AG10803 (cell line): ENCODE measurements at regions not wholly inside any gene's neighbourhood (a gene's known extent, or its start where the extent isn't known, plus 50 kb on each side); places are given as distances from the start of the nearest gene placed in this dataset.

ENCODE experiments used
- DNase-seq: peaks from one replicate; pipeline ENCODE4 v3.0.0; 2010; ENCODE audit warnings: low read depth
- H3K4me3 ChIP-seq: 2 replicates; pipeline ENCODE4 v1.5.1; 2011; ENCODE audit warnings: mild to moderate bottlenecking, low read length, control low read depth
- TF ChIP-seq, protein P1 (sequence below): conservative IDR thresholded peaks from 2 replicates; pipeline ENCODE4 v1.5.1; 2011; ENCODE audit warnings: mild to moderate bottlenecking, low read length, control low read depth, inconsistent platforms

DNA sequence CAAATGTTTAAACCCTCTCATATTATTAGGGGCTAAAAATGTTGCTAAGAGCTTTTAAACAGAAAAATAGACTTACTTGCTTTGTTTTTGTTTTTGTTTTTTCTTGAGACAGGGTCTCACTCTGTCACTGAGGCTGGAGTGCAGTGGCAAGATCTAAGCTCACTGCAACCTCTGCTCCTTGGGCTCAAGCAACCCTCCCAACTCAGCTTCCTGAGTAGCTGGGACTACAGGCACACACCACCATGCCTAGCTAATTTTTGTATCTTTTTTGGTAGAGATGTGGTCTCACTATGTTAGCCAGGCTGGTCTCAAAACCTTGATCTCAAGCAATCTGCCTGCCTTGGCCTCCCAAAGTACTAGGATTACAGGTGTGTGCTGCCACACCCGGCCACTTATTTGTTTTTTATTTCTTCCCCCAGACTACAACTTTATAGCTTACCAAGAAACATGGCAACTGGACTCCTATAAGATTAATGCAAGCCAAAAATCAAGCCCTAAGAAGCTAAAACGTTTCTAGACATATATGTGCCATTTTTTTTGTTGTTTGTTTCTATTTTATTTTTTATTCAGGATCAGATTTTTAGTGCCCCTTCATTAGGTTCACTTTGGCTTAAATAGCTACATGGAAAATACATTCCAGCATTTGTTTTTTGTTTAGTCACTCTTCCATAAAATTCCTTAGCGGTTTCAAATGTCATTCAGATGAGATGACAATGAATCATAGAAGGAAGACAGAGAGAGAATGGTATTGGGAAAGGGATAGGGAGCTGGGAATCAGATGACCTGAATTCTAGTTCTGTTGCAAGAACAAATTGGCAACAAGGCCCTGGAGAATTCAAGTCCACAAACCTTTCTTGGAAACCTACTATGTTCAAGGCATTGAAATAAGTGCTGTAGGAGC is 163.4 kb upstream of the MKLN1 start:
- DNase-seq = peak; percentile 94
- no peak overlapping the region for H3K4me3 ChIP-seq
- TF ChIP-seq, protein P1, sequence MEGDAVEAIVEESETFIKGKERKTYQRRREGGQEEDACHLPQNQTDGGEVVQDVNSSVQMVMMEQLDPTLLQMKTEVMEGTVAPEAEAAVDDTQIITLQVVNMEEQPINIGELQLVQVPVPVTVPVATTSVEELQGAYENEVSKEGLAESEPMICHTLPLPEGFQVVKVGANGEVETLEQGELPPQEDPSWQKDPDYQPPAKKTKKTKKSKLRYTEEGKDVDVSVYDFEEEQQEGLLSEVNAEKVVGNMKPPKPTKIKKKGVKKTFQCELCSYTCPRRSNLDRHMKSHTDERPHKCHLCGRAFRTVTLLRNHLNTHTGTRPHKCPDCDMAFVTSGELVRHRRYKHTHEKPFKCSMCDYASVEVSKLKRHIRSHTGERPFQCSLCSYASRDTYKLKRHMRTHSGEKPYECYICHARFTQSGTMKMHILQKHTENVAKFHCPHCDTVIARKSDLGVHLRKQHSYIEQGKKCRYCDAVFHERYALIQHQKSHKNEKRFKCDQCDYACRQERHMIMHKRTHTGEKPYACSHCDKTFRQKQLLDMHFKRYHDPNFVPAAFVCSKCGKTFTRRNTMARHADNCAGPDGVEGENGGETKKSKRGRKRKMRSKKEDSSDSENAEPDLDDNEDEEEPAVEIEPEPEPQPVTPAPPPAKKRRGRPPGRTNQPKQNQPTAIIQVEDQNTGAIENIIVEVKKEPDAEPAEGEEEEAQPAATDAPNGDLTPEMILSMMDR = peak; percentile 4; the same call in 1 of the 2 replicates

GRCh38 chr7:131166066-131166465 is 161.6 kb upstream of the MKLN1 start:
- H3K4me3 ChIP-seq = no peak overlapping the region
- peak; percentile 62 for DNase-seq
- TF ChIP-seq, protein P1 = no peak

DNA sequence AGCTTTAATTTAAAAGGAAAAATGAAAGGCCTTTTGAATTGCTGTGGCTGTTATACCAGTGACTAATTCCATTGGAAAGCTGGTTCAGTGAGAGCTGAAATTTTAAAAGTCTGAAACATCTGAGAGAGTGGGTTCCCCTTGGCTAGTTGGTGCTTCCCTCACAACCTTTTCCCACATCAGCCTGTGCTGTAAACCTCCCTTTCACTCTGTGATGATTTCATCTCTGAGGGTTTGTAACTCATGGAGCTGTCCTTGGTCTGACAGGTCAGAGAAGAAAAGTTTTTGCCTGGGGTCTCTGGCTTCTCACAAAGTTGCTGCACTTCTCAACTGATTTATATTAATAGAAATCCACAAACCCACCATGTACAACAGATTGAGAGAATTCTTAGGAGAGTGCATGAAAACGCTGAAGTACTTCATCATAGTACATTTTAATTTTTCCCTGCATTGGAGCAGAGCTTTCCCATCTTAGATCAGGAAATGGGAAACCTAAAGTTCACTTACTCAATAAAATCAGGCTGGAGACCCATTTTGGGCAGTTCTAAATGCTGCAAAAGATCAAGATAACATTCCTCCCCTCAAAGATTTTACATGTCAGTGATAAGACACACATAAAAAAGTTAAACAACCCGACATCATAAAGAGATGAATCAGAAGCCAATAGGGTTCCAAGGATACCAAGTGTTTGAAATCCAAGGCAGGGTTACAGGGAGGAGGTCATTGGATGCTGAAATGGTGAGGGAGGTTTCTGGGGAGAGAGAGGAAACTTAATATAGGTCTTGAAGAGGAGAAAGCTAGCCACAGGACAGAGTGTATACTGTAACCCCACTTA is 157.0 kb upstream of the MKLN1 start:
- DNase-seq = peak; percentile 51
- H3K4me3 ChIP-seq = no peak overlapping the region
- TF ChIP-seq, protein P1 = no peak

- peak; percentile 67 for DNase-seq
- TF ChIP-seq, protein P1 = no peak
Measured at GRCh38 chr7:131173145-131173890, 154.4 kb upstream of the MKLN1 start.

DNA sequence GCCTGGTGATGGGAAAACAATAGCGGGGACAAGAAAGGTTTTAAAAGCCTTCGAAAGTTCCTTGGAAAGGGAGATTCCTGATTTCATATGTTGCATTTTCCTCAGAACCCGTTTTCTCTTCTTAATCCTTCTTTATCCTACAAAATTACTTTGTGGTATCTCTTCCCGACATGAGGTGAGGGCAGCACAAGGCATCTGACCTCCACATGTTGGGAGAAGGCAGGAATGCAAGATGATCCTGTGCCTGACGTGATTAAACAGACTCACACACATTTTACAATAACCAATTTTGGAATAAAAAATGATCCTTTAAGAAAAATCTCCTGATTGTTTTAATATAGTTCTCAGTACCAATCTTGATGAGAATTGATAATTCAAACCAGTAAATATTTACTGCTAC is 153.3 kb upstream of the MKLN1 start:
- H3K4me3 ChIP-seq = no peak overlapping the region
- TF ChIP-seq, protein P1 = no peak
- DNase-seq = peak; percentile 60

More at GRCh38 chr7:131173145-131173890, 154.4 kb upstream of the MKLN1 start:
- H3K4me3 ChIP-seq = no peak overlapping the region

DNA sequence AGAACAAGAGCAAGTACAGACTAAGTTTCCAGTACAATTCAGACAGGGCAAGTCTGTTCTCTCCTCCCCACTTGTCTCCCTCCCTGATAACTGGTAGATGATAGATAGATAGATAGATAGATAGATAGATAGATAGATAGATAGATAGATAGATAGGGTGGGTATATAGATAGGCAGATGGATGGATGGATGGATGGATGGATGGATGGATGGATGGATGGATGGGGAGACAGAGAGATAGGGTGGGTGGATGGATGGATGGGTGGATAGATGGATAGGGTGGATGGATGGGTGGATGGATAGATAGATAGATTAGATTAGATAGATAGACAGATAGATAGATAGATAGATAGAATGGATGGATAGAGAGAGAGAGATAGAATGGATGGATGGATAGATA is 152.8 kb upstream of the MKLN1 start:
- DNase-seq = no peak
- no peak overlapping the region for H3K4me3 ChIP-seq
- TF ChIP-seq, protein P1 = no peak
